ENCODE measurements at regions not wholly inside any gene's neighbourhood (a gene's known extent, or its start where the extent isn't known, plus 50 kb on each side); places are given as distances from the start of the nearest gene placed in this dataset.

- no peak for TF ChIP-seq GRHL1 (CRISPR knock-in tag; conservative IDR thresholded peaks at IDR 0.05)
- TF ChIP-seq ZNF446 (CRISPR knock-in tag; IDR thresholded peaks at IDR 0.05): no peak
- TF ChIP-seq ZNF20 (CRISPR knock-in tag; IDR thresholded peaks at IDR 0.05): no peak
- no peak for TF ChIP-seq ZSCAN29 (CRISPR knock-in tag; conservative IDR thresholded peaks at IDR 0.05)
- TF ChIP-seq ZNF7 (CRISPR knock-in tag; IDR thresholded peaks at IDR 0.05): peak; percentile 91
- TF ChIP-seq ARNT (IDR thresholded peaks at IDR 0.05): no peak
- no peak for TF ChIP-seq ZNF230 (CRISPR knock-in tag; IDR thresholded peaks at IDR 0.05)
- peak; percentile 65 for TF ChIP-seq KDM6A (CRISPR knock-in tag; IDR thresholded peaks at IDR 0.05; ENCODE audit: low read depth)
- 0 out of 2 replicates have a peak, but pooled peaks have one; percentile 38 for TF ChIP-seq ZKSCAN8 (CRISPR knock-in tag; IDR thresholded peaks at IDR 0.05; ENCODE audit: borderline replicate concordance)
- TF ChIP-seq REPIN1 (CRISPR knock-in tag; IDR thresholded peaks at IDR 0.05; ENCODE audit: borderline replicate concordance, low read depth): peak; percentile 41; the same call in 1 of the 2 replicates
- no peak for TF ChIP-seq SYNCRIP (IDR thresholded peaks at IDR 0.05; ENCODE audit: insufficient read depth, low read depth, low read length)
- no peak for TF ChIP-seq PRMT3 (CRISPR knock-in tag; IDR thresholded peaks at IDR 0.05; ENCODE audit: borderline replicate concordance, low read depth)
- no peak for TF ChIP-seq PHF21A (CRISPR knock-in tag; IDR thresholded peaks at IDR 0.05)
- TF ChIP-seq ZNF713 (CRISPR knock-in tag; IDR thresholded peaks at IDR 0.05): no peak
- TF ChIP-seq MBNL3 (CRISPR knock-in tag; conservative IDR thresholded peaks at IDR 0.05): no peak
- TF ChIP-seq DMAP1 (CRISPR knock-in tag; IDR thresholded peaks at IDR 0.05): no peak
- peak; percentile 87 for TF ChIP-seq AHDC1 (CRISPR knock-in tag; IDR thresholded peaks at IDR 0.05; ENCODE audit: borderline replicate concordance)
- TF ChIP-seq ZNF782 (CRISPR knock-in tag; IDR thresholded peaks at IDR 0.05; ENCODE audit: borderline replicate concordance): no peak; the same call in 1 of the 2 replicates
- peak; percentile 54 for TF ChIP-seq BCL6 (CRISPR knock-in tag; IDR thresholded peaks at IDR 0.05)
- TF ChIP-seq RBM39 (IDR thresholded peaks at IDR 0.05; ENCODE audit: low read depth, low read length, poor library complexity, severe bottlenecking): no peak
- 0 out of 2 replicates have a peak, but pooled peaks have one; percentile 54 for TF ChIP-seq HOMEZ (CRISPR knock-in tag; IDR thresholded peaks at IDR 0.05; ENCODE audit: low read depth)
- 0 out of 2 replicates have a peak, but pooled peaks have one; percentile 32 for TF ChIP-seq IKZF5 (CRISPR knock-in tag; IDR thresholded peaks at IDR 0.05)
- no peak for TF ChIP-seq MXD4 (CRISPR knock-in tag; IDR thresholded peaks at IDR 0.05)
Observed at GRCh38 chr14:59009967-59010366, 178.5 kb upstream of the DAAM1 start (continued).

Data from HepG2 (cell line).